Upper lobe of left lung (tissue), 4 donors: ENCODE measurements at regions not wholly inside any gene's neighbourhood (a gene's known extent, or its start where the extent isn't known, plus 50 kb on each side); places are given as distances from the start of the nearest gene placed in this dataset.

Source experiments
- EP300 ChIP-seq, 4 donors: sonication (generic); formaldehyde crosslinking; IDR thresholded peaks; one replicate each; pipeline ENCODE4 v1.5.1; 2017; ENCODE audit warnings: antibody characterized with exemption in 4 of 4, control low read depth in 2 of 4
- POLR2A ChIP-seq, 4 donors: fragments of 450-650 bp; IDR thresholded peaks; one replicate each; pipeline ENCODE4 v1.5.1; 2016 to 2017; ENCODE audit warnings: antibody characterized with exemption in 4 of 4, mild to moderate bottlenecking in 2 of 4

GRCh38 chr18:30522288-30522929, 520.1 kb downstream of the DSC3 start:
- TF ChIP-seq POLR2A (IDR thresholded peaks at IDR 0.05) (no peak), EP300 (IDR thresholded peaks at IDR 0.05) (no peak)
